ENCODE measurements at regions not wholly inside any gene's neighbourhood (a gene's known extent, or its start where the extent isn't known, plus 50 kb on each side); places are given as distances from the start of the nearest gene placed in this dataset.
A peak's percentile ranks its signal among the peaks of the same experiment; 100 is the strongest.

DNA sequence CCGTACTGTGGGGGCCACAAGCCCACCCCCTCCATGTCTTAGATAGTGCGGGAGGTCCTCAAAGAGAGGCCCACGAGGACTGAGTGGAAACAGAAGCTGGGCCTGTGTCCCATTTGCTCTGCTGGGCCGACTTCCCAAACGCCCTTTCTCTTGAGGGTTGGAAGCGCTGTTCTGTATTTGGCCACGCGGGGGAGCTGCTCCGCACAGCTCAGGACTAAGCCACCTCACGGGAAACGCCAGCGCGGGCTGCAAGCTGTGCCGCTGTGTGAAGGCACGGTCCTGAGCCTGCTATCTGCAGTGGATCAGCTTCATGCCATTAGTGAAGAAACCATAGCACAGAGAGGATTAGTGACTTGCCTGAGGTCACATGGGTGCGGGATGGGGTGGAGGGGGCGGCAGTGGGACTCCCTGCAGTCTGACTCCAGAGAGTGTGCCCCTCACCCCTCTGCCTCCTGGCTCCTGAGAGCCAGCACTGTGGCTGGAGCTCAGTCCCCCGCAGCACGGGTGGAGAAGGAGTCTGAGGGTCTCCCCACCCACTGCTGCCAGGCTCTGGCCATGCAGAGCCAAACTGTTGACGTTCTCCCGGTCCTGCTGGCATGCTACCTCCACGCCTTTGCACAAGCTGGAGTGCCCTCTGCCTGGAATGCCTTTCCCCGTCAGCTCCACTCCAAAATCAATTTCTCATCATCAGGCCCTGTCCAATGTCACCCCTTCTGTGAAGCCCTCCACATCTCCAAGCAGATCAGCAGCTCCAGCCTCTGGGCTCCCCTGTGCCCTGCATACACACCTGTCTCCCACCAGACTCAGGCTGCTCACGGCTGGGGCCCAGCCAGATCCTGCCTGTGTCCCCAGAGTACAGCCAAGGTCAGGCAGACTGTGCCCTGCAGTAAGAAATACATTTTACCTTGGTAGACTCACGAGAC is 51.5 kb upstream of the LRRC32 start:
- DNase-seq (ENCODE audit: low spot score), result peak; percentile 71

DNA sequence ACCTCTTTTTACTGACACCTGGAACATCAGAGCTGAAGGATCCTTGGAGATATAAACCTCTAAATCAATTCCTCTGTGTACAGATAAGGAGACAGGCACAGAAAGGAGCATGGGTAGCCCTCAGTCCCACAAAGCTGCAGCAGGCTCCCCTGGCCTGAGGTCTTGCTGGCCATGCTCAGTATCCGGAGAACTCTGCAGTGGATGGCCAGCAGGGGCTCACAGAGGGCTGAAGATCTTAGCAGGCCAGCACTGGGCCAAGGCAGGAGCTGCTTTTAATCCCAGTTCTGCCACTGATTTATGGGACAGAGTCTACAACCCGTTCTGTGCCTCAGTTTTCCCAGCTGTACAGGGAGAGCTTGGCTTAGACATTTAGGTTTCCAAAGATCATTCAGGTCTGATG is 52.6 kb upstream of the LRRC32 start:
- DNase-seq (ENCODE audit: low spot score), result no peak

DNA sequence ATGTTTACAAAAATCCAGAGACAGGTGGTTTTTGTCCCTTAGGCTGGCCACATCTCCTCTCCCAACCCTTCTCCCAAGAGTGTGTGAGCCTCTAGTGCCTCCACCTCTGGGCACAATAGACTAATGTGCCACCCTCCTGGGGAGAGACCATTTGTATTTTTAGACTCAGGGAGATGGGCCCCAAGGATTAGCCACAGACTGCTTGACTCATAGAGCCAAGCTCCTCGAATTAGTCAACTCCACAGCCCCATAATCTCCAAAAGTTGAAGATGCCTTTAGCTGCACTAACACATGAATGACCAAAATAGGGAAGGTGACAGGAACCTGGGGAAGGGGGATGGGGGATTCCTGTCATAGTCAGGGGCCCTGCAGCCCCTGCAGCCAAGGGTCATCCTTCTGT is 53.0 kb upstream of the LRRC32 start:
- no peak for DNase-seq (ENCODE audit: low spot score)

DNA sequence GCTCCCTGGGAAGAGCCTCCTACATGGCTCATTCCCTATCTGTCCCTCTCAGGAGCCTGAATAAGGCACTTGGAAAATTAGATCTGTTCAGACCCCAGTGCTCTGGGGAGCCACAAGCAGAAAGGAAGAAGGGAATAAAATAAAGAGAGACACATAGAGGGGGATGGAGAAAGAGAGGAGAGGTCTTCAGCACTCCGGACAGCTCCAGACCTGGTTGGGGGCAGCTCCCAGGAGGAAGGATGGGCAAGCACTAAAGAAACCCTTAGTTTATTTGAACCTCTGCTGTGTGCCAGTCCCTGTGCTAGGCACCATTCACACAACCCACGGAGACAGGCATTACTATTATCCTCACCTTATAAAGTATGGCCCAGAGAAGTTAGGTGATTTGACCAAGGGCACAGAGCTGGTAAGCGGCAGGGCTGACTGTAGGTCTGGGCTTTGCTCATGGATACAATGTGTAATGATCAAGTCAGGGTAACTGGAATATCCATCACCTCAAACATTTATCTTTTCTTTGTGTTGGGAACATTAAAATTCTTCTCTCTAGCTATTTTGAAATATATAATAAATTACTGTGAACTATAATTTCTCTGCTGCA is 53.7 kb upstream of the LRRC32 start:
- no peak for DNase-seq (ENCODE audit: low spot score)

DNA sequence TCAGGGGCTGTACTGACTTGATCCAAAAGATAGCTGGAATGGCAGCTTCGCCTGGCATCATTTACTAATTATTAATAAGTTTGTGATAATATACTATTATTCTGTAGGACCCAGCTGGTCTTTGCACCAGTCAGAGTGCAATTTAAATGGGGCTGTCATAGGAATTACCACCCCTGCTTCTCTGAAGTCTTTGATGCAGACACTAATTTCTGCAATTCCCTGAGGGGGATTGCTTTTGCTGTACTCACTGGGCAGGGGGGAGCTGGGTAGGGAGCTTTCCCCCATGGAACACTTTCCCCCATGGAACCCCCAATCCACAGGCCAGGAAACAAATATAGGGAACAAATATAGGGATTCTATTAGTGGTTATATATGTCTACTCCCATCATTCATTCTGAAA is 54.9 kb upstream of the TSKU start:
- no peak for DNase-seq (ENCODE audit: low spot score)

DNA sequence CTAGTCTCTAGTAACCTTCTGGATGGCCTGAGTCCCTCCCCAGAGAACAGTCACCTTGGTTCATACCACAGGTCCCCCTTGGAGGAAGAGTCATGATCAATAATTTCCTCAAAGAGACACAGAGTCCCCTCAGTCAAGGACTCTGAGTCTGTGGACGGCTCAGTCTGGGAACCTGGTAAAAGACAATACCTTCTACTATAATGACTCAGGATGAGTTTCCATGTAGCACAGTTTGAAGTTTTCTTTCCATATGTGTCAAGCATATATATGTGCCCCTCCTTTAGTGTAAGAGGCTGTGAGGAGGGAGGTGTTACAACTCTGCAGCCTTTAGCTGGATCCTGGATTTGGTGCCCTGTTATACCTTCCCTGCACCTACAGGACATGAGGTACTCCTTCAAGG is 54.4 kb upstream of the TSKU start:
- DNase-seq (ENCODE audit: low spot score), result no peak

DNA sequence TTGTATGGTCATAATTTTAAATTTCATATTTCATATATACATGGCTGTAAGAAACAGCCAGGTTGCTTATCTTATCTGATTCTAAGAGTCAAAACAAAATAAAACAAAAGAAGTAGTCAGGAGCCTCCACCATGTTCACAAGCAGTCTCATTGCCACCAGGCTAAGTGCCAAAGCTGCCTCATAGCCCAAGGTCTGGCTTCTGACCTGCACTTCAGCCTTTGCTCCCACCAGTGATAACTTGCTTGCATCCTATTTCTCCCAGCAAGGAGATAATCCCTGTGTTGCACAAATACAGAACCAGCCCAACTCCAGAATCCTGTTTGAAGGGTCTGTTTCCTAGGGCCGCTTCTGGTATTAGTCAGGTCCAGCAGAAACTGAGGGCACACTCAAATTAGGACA is 53.9 kb upstream of the TSKU start:
- DNase-seq (ENCODE audit: low spot score), result no peak

DNA sequence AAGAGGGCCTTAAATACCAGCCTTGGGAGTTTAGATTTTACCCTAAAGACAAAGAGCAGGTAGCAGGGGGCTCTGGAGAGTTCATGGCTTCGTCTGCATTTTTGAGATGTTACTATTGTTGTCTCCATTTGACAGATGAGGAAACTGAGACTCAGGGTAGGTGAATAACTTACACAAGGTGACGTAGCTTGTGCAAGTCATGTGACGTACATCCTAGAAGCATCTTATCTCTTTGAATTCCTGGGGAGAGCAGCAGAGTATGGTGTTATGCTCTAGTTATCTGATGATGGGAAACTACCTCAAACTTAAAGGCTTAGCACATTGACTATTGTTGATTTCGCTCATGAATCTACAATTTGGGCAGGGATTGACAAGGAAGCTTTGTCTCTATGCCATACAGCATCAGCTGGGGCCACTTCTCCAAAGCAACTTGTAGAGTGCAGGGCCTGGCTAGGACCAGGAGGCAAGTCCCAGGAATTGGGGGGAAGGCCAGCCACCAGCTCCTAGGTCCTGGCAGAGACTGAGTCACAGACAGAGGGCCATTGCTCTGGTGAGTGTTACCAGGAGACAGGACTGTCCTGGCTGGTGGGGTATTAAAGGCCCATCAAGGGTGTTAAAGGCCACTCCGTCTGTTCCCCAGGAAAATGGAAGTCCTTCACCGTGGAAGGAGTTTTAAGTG is 52.1 kb upstream of the TSKU start:
- no peak for DNase-seq (ENCODE audit: low spot score)

DNA sequence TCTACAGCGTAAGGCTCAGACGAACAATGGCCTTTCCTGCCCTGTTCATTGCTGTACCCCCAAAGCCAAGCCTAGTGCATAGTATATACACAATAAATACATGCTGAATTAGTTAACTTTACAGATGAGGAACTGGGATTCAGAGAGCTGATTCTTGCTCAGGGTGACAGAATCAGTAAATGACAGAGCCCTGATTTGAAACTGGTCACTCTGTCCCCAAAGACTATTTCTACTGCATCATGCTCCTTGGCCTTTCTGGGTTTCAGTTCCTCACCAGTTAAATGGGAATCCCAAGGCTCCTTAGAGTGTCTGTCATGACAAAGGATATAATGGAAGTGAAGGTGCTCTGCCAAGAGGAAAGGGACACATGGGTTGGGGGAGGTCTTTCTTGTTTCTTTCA is 50.5 kb upstream of the TSKU start:
- DNase-seq (ENCODE audit: low spot score), result no peak

Measured in CD4-positive, alpha-beta T cell treated with Interleukin-15 for 4 hours (primary cell).